ENCODE measurements at regions not wholly inside any gene's neighbourhood (a gene's known extent, or its start where the extent isn't known, plus 50 kb on each side); places are given as distances from the start of the nearest gene placed in this dataset.

DNA sequence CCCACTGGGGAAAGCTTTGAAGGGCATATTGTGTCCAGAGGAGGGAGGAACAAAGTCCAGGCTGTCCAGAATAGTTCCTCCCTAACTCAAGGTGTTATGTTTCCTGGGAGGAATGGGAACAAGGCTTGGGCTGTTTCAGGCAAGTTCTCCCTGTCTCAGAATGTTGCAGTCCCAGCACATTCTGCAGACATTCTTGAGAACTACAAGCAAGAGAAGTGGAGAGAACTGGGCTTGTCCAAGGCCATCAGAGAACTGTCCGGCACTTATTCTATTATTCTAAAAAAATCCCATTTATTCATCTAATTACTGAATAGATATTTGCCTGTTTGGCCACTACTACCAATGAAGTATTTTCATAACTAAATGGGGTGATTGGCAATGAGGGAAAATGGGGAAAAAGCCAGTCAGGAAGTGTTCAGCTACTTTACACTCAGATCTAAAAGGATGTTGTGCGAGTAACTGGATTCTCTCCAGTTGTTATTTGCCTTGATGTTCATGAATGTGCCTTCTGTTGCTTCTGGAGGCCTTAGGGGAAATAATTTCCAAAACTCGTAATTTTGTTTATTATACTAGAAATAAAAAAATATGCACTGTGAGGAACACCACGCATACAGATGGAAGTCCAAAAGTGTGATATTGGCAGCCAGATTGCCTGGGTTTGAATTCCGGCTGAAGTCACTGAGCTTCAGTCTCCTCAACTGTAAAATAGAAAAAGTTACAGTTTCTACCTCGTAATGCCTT lies 300.1 kb upstream of the RND3 start:
- TF ChIP-seq, protein P1, sequence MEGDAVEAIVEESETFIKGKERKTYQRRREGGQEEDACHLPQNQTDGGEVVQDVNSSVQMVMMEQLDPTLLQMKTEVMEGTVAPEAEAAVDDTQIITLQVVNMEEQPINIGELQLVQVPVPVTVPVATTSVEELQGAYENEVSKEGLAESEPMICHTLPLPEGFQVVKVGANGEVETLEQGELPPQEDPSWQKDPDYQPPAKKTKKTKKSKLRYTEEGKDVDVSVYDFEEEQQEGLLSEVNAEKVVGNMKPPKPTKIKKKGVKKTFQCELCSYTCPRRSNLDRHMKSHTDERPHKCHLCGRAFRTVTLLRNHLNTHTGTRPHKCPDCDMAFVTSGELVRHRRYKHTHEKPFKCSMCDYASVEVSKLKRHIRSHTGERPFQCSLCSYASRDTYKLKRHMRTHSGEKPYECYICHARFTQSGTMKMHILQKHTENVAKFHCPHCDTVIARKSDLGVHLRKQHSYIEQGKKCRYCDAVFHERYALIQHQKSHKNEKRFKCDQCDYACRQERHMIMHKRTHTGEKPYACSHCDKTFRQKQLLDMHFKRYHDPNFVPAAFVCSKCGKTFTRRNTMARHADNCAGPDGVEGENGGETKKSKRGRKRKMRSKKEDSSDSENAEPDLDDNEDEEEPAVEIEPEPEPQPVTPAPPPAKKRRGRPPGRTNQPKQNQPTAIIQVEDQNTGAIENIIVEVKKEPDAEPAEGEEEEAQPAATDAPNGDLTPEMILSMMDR (IDR thresholded peaks at IDR 0.05; ENCODE audit: extremely low read depth in 1 of 2, insufficient read depth in 1 of 2, low read depth in 1 of 2, low read length in 2 of 2), result no peak
- TF ChIP-seq POLR2AphosphoS5 (IDR thresholded peaks at IDR 0.05; ENCODE audit: insufficient read depth, low read depth, low read length) (no peak), EZH2 (IDR thresholded peaks at IDR 0.05; ENCODE audit: borderline replicate concordance, low read depth, low read length, severe bottlenecking) (no peak), JUN (IDR thresholded peaks at IDR 0.05; ENCODE audit: borderline replicate concordance, insufficient read depth, insufficient read length, low read depth) (no peak), MYC (IDR thresholded peaks at IDR 0.05; ENCODE audit: low read depth, low read length) (no peak), POLR2A (IDR thresholded peaks at IDR 0.05; ENCODE audit: low read depth, low read length) (no peak), GATA2 (IDR thresholded peaks at IDR 0.05; ENCODE audit: insufficient read depth, insufficient read length, low read depth, low read length) (no peak), FOS (IDR thresholded peaks at IDR 0.05; ENCODE audit: borderline replicate concordance, insufficient read depth, low read length) (no peak)
- TF ChIP-seq, protein P2, sequence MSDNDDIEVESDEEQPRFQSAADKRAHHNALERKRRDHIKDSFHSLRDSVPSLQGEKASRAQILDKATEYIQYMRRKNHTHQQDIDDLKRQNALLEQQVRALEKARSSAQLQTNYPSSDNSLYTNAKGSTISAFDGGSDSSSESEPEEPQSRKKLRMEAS (IDR thresholded peaks at IDR 0.05; ENCODE audit: insufficient read depth, insufficient read length), result no peak

Data from endothelial cell of umbilical vein (primary cell).